HG03460 (cell line): ENCODE measurements at regions not wholly inside any gene's neighbourhood (a gene's known extent, or its start where the extent isn't known, plus 50 kb on each side); places are given as distances from the start of the nearest gene placed in this dataset.
A peak's percentile ranks its signal among the peaks of the same experiment; 100 is the strongest.
"Not testable (repeated sequence)": the region's sequence is repeated elsewhere in the genome, so short reads cannot be mapped to it uniquely, and the experiment has no call there.

Experiments used
- ATAC-seq: cut with Tn5 transposase; IDR thresholded peaks from one replicate; pipeline ENCODE4 v1.9.1; 2021; ENCODE audit not compliant: unreplicated experiment

DNA sequence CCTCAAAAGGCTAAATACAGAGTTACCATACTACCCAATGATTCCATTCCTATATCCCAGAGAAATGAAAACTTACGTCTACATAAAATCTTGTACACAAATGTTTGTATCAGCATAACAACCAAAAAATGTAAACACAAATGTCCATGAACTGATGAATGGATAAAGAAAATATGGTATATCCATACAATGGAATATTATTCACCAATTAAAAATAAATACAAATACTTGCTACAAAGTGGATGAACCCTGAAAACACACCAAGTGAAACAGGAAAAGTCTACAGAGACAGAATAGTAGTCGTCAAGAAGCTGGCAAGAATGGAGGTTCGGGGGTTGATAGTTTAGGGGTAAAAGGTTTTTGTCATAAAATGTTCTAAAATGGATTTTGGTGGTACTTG, 54.0 kb upstream of the ANKRD28 start:
- no peak for ATAC-seq

DNA sequence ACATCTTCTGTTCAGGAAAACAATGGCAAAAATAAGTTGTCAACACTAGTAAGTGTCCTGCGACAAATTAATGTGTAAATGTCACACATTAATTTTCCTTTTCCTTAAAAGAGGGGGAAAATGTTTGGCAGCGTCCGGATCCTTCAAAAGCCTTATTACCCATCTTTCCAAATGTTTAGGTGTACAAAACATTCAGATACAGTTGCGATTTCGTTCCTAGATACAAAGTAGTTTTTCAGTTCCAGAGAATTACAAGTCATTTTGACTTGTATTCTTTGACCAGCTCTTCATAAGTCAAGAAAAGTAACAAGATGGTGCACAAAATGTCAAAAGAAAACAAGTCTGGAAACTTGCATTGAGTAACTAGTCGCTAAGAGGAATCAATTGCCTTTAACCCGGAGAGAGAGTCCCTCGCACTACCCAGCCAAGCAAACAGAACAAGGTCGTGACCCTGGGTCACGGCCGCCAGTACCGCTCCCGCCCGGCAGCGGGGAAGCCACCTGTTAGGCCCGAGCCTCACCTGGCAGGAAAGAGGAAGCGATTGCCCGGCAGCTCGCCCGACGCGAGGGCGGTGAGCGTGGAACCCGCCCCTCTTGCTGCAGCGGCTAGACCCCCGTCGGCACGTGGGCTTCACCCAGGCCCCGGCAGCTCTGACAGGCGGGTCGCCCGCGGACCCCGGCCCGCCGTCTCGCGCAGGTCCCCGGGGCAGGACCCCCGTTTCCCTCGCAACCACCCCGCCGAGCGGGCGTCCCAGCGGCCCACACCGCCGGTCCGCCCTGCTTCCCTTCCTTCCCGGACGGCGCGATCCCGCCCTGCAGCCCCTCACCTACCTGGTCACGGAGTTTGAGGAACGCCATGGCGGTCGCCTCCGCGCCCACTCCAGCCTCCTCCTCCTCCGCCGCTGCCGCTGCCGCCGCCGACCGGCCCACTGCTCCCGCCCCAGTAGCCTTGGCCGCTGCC, 61.0 kb upstream of the ANKRD28 start:
- peak; percentile 62 for ATAC-seq

GRCh38 chr3:15859507-15860013, 61.8 kb upstream of the ANKRD28 start:
- peak; percentile 83 for ATAC-seq

DNA sequence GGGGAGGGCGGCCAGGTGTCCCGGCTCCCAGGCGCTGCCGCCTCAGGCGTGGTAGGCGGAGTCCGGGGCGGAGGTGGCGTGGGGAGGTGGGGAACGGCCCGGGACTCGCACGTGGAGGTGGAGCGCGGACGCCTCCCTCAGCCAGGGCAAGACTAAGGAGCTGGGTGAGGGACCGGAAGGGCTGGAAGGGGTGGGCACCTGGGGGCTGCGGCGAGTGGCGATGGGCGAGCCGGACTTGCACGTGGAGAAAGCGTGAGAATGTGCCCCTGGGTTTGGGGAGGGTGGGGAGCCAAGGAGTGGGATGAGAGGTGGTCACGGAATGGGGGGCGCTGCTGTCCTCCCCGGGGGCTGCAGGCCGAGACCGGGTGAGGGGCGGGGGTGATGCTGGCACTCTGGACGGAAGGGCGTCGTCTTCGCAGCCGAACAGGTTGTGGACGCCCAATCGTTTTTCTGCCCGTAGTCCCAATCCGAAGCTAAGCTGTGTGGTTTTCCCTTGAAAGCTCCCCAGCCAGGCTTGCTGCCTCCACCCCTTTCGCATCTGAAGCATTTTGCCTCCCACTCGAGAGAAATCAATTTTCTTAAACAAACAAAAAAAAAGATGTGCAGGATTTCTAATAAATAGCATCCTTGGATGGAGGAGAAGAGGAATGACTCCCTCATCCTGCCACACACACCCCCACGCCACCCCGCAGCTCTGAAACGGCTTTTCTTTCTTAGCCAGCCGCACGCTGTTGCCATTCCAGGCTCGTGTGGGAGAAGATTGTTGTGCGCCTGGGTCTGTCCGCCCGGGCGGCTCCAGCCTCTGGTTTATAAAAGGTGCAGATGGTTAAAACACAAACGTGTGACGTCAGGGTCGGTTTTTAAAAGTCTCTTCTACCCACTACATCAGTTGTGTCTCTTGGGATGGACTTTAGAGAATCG, 62.5 kb upstream of the ANKRD28 start:
- ATAC-seq = peak; percentile 49

DNA sequence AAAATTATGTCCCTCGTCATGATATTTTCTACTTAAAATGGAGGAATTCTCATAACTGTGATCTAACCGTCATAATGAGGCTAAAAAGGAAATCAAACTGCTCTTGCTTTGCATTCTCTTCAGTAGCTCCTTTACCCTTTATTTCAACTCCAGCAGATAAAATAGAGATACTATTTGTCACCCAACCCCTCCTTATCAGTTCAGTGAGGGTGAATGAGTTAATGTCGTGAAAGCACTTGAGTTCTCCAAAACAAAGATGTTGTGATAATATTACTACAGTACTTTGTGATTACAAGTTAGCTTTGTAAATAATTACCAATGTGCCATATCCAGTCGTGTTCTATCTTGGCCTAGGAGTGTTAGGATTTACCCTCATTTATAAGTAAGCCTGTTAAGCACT, 63.4 kb upstream of the ANKRD28 start:
- no peak for ATAC-seq

GRCh38 chr3:15872807-15873206, 75.0 kb upstream of the ANKRD28 start:
- no peak for ATAC-seq

DNA sequence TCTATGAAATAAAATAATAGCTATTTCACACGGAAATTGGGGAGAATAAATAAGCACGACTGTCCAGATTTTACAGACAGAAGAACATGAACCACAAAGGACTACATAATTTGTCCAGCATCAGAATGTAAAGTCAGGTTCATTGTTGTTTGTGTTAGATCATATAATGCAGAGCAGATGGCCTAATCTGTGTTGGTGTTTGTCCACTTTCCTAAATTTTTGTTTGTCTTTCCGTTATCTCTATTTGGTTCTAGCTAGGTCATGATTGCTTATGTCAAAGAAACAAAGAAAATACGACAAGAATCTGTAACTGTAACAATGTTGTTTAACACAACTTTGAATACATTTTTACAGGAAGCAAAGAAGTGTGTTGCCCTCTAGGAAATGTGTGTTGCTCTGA, 75.6 kb upstream of the ANKRD28 start:
- ATAC-seq = no peak

DNA sequence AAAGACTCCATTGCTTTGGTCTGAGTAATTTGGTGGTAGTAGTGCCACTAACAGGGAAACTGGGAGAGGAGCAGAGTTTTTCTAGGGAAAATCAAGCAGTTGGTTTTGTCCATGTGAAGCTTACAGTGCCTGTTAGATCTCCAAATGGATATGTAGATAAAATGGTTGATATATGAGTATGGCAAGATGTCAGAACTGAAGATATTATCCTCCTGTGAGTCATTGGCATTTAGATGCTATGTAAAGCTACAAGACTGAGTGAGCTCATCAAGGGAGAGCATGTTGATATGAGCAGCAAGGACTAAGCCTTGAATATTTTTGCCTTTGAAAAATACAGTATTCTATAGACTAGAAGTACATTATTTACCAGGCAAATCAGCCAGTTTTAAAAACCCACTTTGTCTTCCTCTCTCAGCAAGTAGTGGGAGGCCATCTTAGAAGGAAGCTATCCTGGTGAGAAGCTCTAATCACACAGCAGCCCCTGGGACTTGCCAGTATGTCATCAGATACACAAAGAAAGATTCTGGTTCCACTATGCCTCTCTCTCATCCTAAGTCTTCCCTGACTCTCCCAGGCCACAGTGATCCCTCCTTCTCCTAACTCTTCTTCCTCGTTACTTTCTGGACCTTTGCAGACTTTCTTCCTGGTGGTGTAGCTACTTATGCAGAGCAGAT, 77.4 kb upstream of the ANKRD28 start:
- no peak for ATAC-seq

DNA sequence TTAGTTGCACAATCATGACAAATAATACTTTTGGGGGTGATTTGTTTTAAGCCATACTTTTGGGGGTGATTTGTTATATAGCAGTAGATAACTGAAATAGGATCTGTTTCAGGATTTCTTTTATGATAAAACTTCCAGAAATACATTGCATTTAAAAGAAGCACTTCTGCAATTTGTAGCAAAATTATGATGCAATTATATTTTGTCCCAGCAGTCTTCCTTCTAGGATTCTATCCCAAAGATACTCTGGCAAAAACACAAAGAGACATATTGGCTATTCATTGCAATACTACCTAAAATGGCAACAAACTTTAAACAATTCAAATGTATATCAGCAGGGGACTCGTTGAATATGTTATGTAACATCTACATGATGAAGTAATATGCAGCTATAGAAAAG, 78.9 kb upstream of the ANKRD28 start:
- ATAC-seq = no peak

- no peak for ATAC-seq
Measured at GRCh38 chr3:15877813-15878212, 80.0 kb upstream of the ANKRD28 start.

DNA sequence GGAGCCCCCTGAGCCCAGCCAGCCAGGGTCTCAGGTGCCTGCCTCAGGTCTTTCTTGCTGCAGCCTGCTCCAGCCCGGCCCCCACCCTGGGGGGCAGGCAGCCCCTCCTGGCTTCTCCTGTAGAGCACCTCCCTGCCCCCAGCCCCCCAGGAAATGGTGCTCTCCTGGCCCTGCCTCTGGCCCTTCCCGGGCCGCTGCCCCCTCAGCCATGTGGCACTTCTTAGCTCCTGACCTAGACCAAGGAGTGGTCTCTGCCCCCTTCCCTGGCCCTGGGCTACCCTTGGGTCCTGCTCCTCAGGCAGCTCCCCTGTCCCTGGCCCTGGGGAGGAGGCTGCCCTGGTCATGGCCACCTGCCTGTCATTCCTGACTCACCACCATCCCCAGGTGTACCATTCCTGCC, 82.0 kb upstream of the ANKRD28 start:
- not testable (repeated sequence) for ATAC-seq

DNA sequence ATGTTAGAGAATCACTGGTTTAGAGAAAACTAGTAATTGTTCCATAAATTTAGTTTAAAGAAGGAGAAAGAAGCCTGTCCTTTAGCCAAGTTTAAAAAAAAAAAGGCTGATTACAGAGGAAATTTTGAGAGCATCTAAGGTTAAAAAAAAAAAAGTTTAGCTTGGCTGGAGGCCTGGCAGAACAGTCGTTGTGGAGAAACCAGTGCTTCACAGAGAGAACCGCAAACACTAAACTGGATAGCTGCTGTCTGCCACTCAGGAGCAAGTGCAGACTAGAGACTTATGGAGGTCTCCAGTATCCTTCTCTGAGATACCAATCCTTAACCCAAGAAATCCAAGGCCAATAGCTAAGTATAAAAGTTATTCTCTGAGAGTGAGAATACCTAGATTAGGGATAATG, 84.8 kb upstream of the ANKRD28 start:
- no peak for ATAC-seq

- no peak for ATAC-seq
Measured at GRCh38 chr3:15884132-15884531, 86.4 kb upstream of the ANKRD28 start.

DNA sequence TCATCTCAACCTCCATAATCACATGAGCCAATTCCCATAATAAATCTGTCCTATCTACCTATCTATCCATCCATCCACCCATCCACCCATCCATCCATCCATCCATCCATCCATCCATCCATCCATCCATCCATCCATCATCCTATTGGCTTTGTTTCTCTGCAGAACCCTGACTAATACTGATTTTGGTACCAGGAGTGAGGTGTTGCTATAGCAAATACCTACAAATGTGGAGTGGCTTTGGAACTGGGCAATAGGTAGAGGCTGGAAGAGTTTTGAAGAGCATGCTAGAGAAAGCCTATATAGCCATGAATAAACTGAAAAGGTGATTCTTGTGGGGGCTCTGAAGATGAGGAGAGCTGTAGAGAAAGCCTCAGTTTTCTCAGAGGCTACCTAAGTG, 88.7 kb upstream of the ANKRD28 start:
- ATAC-seq = no peak

DNA sequence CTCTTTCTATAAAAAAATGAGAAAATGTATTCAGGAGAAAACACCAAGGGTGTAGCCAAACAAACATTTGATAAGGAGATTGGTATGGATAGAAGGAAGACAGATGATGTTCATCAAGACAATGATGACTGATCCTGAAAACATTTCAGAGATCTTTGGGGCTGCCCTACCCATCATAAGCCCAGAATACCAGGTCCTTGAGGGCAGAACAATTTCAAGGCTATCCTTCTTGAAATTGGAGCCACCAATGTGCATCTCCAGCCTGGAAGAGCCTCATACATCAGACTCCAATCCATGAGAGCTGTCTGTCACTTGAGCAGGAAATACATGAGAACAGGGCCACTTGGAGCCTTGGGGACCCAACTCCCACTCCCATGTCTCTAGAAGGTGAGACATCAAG, 89.5 kb upstream of the ANKRD28 start:
- ATAC-seq = no peak

GRCh38 chr3:15889936-15890335, 92.2 kb upstream of the ANKRD28 start:
- ATAC-seq = no peak

DNA sequence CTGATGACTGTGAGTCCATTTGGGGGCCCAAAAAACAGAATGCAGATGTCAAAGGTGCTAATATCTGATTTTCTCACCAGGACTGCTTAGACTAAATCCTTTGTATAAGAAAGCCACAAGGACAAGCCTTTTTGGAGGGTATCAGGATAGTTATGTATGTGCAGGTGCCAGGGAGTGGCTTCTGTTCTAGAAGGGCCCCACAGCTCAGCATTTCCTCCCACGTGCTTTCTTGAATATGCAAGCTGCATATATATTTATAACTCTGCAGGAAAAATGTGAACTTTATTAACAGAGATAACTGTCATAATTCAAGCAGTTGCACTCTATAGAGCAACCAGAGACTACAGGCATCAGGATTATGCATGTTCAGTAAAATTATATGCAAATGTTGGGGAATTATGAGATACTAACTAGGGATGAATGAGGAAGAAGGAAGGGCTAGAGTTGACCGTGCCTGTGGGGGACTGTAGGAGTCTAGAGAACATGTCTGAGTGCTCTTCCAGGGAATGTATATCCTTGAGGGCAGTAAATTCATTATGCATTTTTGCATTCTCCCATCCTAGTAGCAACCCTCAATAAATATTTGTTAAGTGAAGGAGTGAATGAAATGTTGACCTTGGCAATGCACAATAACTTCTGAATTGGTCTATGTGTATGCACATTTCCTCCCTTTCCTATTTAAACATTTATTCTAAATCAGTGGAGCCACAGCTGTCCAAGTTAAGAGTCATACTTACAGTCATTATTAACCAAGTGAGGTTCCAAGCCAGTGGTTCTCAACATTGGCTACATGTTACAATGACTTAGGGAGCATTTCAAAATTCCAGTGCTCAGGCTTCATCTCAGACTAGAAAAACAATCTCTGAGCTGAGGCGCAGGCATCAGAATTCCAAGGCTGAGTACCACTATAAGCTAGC, 94.8 kb upstream of the ANKRD28 start:
- no peak for ATAC-seq

GRCh38 chr3:15894382-15894781, 96.6 kb upstream of the ANKRD28 start:
- ATAC-seq = no peak

DNA sequence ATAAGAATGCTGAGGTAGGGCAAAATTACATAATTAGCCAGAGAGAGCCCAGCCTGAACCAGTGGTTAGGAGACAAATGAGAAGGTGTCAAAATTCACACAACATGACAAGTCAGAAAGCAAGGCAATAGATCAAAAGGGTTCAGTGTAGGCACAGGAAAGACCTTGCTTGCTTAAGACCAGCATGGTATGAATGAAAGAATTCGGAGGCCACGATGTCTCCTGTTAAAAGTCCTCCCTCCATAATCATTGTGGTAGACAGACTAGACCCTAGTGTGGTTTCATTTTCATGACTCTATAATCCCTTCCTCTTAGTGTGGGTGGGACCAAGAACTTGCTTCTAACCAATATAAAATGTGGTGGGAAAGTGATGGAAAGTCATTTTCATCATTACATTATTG, 98.7 kb upstream of the ANKRD28 start:
- ATAC-seq = no peak

DNA sequence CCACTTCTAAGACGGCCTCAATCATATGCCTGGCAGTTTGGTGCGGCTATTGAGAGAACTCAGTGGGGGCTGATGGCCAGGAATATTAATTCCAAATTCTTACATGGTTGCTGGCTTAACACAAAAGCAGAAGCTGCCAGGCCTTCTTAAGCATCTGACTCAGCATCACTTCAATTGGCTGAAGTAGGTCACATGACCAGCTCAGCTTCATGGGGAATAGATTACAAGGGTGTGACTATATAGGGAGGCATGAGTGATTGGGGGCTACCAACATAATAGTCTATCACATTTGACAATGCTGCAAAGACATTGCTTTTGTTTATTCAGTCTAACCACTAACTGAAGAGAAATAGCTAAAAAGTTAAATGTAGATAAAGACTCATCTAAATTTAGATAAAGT, 101.6 kb upstream of the ANKRD28 start:
- ATAC-seq = no peak
